Skin epidermis (tissue), 12 donors: ENCODE measurements at regions not wholly inside any gene's neighbourhood (a gene's known extent, or its start where the extent isn't known, plus 50 kb on each side); places are given as distances from the start of the nearest gene placed in this dataset.
A peak's percentile ranks its signal among the peaks of the same experiment; 100 is the strongest.

Experiments
- H3K27ac ChIP-seq, 21 experiments: fragments of 200-600 bp; sonication (generic) in 11 of 21; one replicate each; pipeline ENCODE4 v1.5.0; 2020; ENCODE audit warnings: mild to moderate bottlenecking in 3 of 21, inconsistent platforms in 2 of 21, moderate library complexity in 2 of 21
- H3K4me3 ChIP-seq, 7 experiments: fragments of 200-600 bp; sonication (generic) in 2 of 7; one replicate each; pipeline ENCODE4 v1.5.0; 2020; ENCODE audit warnings: inconsistent platforms in 2 of 7, mild to moderate bottlenecking in 2 of 7, moderate library complexity in 1 of 7

- H3K27ac ChIP-seq: no peak overlapping the region
- no peak overlapping the region for H3K4me3 ChIP-seq
Observed at GRCh38 chr6:15025446-15025845, 220.4 kb upstream of the JARID2 start.

GRCh38 chr6:15026832-15027231 is 219.0 kb upstream of the JARID2 start:
- Histone ChIP-seq H3K27ac (no peak overlapping the region), H3K4me3 (no peak overlapping the region)

GRCh38 chr6:15027472-15027871 is 218.4 kb upstream of the JARID2 start:
- no peak overlapping the region for H3K4me3 ChIP-seq
- no peak overlapping the region for H3K27ac ChIP-seq

GRCh38 chr6:15032015-15032414 is 213.9 kb upstream of the JARID2 start:
- Histone ChIP-seq H3K4me3 (no peak overlapping the region), H3K27ac (no peak overlapping the region)

GRCh38 chr6:15033850-15034203 is 212.0 kb upstream of the JARID2 start:
- Histone ChIP-seq H3K4me3 (no peak overlapping the region), H3K27ac (no peak overlapping the region)

GRCh38 chr6:15036690-15037245 is 209.1 kb upstream of the JARID2 start:
- no peak overlapping the region for H3K27ac ChIP-seq

GRCh38 chr6:15037253-15037652 is 208.6 kb upstream of the JARID2 start:
- H3K27ac ChIP-seq: no peak overlapping the region
- no peak overlapping the region for H3K4me3 ChIP-seq

More at GRCh38 chr6:15036690-15037245, 209.1 kb upstream of the JARID2 start:
- H3K4me3 ChIP-seq: no peak overlapping the region

- no peak overlapping the region for H3K27ac ChIP-seq
- H3K4me3 ChIP-seq: no peak overlapping the region
Observed at GRCh38 chr6:15038013-15038791, 207.7 kb upstream of the JARID2 start.

- Histone ChIP-seq H3K27ac (no peak overlapping the region), H3K4me3 (no peak overlapping the region)
Observed at GRCh38 chr6:15039136-15039535, 206.7 kb upstream of the JARID2 start.

- Histone ChIP-seq H3K27ac (no peak overlapping the region), H3K4me3 (no peak overlapping the region)
Observed at GRCh38 chr6:15042938-15043337, 202.9 kb upstream of the JARID2 start.

GRCh38 chr6:15044146-15044882 is 201.6 kb upstream of the JARID2 start:
- Histone ChIP-seq H3K4me3 (no peak overlapping the region), H3K27ac (no peak overlapping the region)

- no peak overlapping the region for H3K27ac ChIP-seq
- H3K4me3 ChIP-seq: no peak overlapping the region
Observed at GRCh38 chr6:15044948-15045347, 200.9 kb upstream of the JARID2 start.

- no peak overlapping the region for H3K27ac ChIP-seq
- no peak overlapping the region for H3K4me3 ChIP-seq
Observed at GRCh38 chr6:15046751-15047150, 199.1 kb upstream of the JARID2 start.

GRCh38 chr6:15048367-15048766 is 197.5 kb upstream of the JARID2 start:
- no peak overlapping the region for H3K4me3 ChIP-seq
- H3K27ac ChIP-seq: no peak overlapping the region

- H3K4me3 ChIP-seq: no peak overlapping the region
Observed at GRCh38 chr6:15058200-15059061, 187.4 kb upstream of the JARID2 start.

GRCh38 chr6:15061180-15061641 is 184.7 kb upstream of the JARID2 start:
- Histone ChIP-seq H3K4me3 (no peak overlapping the region), H3K27ac (no peak overlapping the region)

More at GRCh38 chr6:15058200-15059061, 187.4 kb upstream of the JARID2 start:
- H3K27ac ChIP-seq: no peak overlapping the region

GRCh38 chr6:15061908-15062515 is 183.9 kb upstream of the JARID2 start:
- Histone ChIP-seq H3K4me3 (no peak overlapping the region), H3K27ac (peak overlapping the region in 2 of 21 experiments; percentile 7 to 54)

- Histone ChIP-seq H3K27ac (peak overlapping the region in 7 of 21 experiments; percentile 47 to 68 (median 59)), H3K4me3 (no peak overlapping the region)
Observed at GRCh38 chr6:15062516-15063252, 183.2 kb upstream of the JARID2 start.
